ENCODE measurements at regions not wholly inside any gene's neighbourhood (a gene's known extent, or its start where the extent isn't known, plus 50 kb on each side); places are given as distances from the start of the nearest gene placed in this dataset.
"Not testable (repeated sequence)": the region's sequence is repeated elsewhere in the genome, so short reads cannot be mapped to it uniquely, and the experiment has no call there.

GRCh38 chr1:166422586-166422985, 255.8 kb upstream of the FAM78B start:
- H3K27me3 ChIP-seq (replicated peaks in 1 of 2; ENCODE audit: control insufficient read depth in 2 of 2, extremely low read depth in 1 of 2, insufficient read depth in 2 of 2, low read length in 1 of 2); H3K4me1 Mint-ChIP-seq; H3K9me3 ChIP-seq; POLR2A ChIA-PET; ATAC-seq (replicated peaks in 1 of 4); H3K4me3 Mint-ChIP-seq; H3K9me3 Mint-ChIP-seq; DNase-seq; H3K27ac Mint-ChIP-seq; H3K36me3 Mint-ChIP-seq; H3K36me3 ChIP-seq (ENCODE audit: control insufficient read depth in 2 of 2, extremely low read depth in 1 of 2, insufficient read depth in 1 of 2, low read length in 1 of 2); H3K27ac ChIP-seq (ENCODE audit: low read length); H3K4me3 ChIP-seq (ENCODE audit: control insufficient read depth in 1 of 2, extremely low read depth in 1 of 2, low read length in 1 of 2); H3K4me1 ChIP-seq (ENCODE audit: control insufficient read depth in 1 of 2, extremely low read depth in 1 of 2, insufficient read depth in 2 of 2, low read length in 2 of 2): not testable (repeated sequence)
- CTCF ChIA-PET, result interaction anchor here in 1 of 2 donors (0.7 kb wide), 1 partner anchor 1447 kb away, joined by 3 read pairs; no protein-coding TSS in a partner anchor
- WGBS (ENCODE audit: insufficient coverage), result 59% methylated on average over 3 of the region's 4 CpGs
- peaks cover 10 to 27% of the 10 kb centered on the region in 2 donors for H3K27me3 Mint-ChIP-seq

GRCh38 chr1:166432655-166433054, 265.9 kb upstream of the FAM78B start:
- H3K4me3 ChIP-seq (ENCODE audit: control insufficient read depth in 1 of 2, extremely low read depth in 1 of 2, low read length in 1 of 2), result no peak overlapping the region
- CTCF ChIA-PET, result no interaction called here

GRCh38 chr1:166433404-166434304, 266.9 kb upstream of the FAM78B start:
- H3K27ac Mint-ChIP-seq; H3K36me3 ChIP-seq (ENCODE audit: control insufficient read depth in 2 of 2, extremely low read depth in 1 of 2, insufficient read depth in 1 of 2, low read length in 1 of 2); H3K27me3 Mint-ChIP-seq; CTCF ChIA-PET; POLR2A ChIA-PET; H3K36me3 Mint-ChIP-seq; H3K4me1 Mint-ChIP-seq; H3K27ac ChIP-seq (ENCODE audit: low read length); H3K9me3 Mint-ChIP-seq; H3K4me3 ChIP-seq (ENCODE audit: control insufficient read depth in 1 of 2, extremely low read depth in 1 of 2, low read length in 1 of 2); H3K9me3 ChIP-seq; H3K4me3 Mint-ChIP-seq; ATAC-seq (replicated peaks in 1 of 4); H3K4me1 ChIP-seq (ENCODE audit: control insufficient read depth in 1 of 2, extremely low read depth in 1 of 2, insufficient read depth in 2 of 2, low read length in 2 of 2): not testable (repeated sequence)
- DNase-seq, result peak in 1 of 35 experiments; percentile 5
- peaks cover 0 to 12% of the 10 kb centered on the region in 2 experiments for H3K27me3 ChIP-seq (replicated peaks in 1 of 2; ENCODE audit: control insufficient read depth in 2 of 2, extremely low read depth in 1 of 2, insufficient read depth in 2 of 2, low read length in 1 of 2)
- 0% methylated on average over 2 of the region's 7 CpGs for WGBS (ENCODE audit: insufficient coverage)

More at GRCh38 chr1:166432655-166433054, 265.9 kb upstream of the FAM78B start:
- no peak overlapping the region for H3K4me3 Mint-ChIP-seq
- DNase-seq (no peak), ATAC-seq (replicated peaks in 1 of 4) (no peak)
- H3K27ac Mint-ChIP-seq, result no peak overlapping the region
- no peaks in the 10 kb centered on the region for H3K4me1 Mint-ChIP-seq
- Histone ChIP-seq H3K9me3 (no peaks in the 10 kb centered on the region), H3K4me1 (ENCODE audit: control insufficient read depth in 1 of 2, extremely low read depth in 1 of 2, insufficient read depth in 2 of 2, low read length in 2 of 2) (no peaks in the 10 kb centered on the region), H3K27me3 (replicated peaks in 1 of 2; ENCODE audit: control insufficient read depth in 2 of 2, extremely low read depth in 1 of 2, insufficient read depth in 2 of 2, low read length in 1 of 2) (peaks cover 0 to 12% of the 10 kb centered on the region in 2 experiments), H3K27ac (ENCODE audit: low read length) (no peak overlapping the region), H3K36me3 (ENCODE audit: control insufficient read depth in 2 of 2, extremely low read depth in 1 of 2, insufficient read depth in 1 of 2, low read length in 1 of 2) (no peaks in the 10 kb centered on the region)
- POLR2A ChIA-PET, result no interaction called here
- peaks cover 4 to 6% of the 10 kb centered on the region in 2 donors for H3K27me3 Mint-ChIP-seq
- no peaks in the 10 kb centered on the region for H3K9me3 Mint-ChIP-seq
- H3K36me3 Mint-ChIP-seq, result no peaks in the 10 kb centered on the region
- 0% methylated on average over 1 of the region's 2 CpGs for WGBS (ENCODE audit: insufficient coverage)

GRCh38 chr1:166457700-166458099, 290.9 kb upstream of the FAM78B start:
- Histone ChIP-seq H3K27me3 (replicated peaks in 1 of 2; ENCODE audit: control insufficient read depth in 2 of 2, extremely low read depth in 1 of 2, insufficient read depth in 2 of 2, low read length in 1 of 2) (no peaks in the 10 kb centered on the region), H3K9me3 (no peaks in the 10 kb centered on the region), H3K4me1 (ENCODE audit: control insufficient read depth in 1 of 2, extremely low read depth in 1 of 2, insufficient read depth in 2 of 2, low read length in 2 of 2) (no peaks in the 10 kb centered on the region), H3K4me3 (ENCODE audit: control insufficient read depth in 1 of 2, extremely low read depth in 1 of 2, low read length in 1 of 2) (no peak overlapping the region), H3K27ac (ENCODE audit: low read length) (no peak overlapping the region), H3K36me3 (ENCODE audit: control insufficient read depth in 2 of 2, extremely low read depth in 1 of 2, insufficient read depth in 1 of 2, low read length in 1 of 2) (no peaks in the 10 kb centered on the region)
- no peaks in the 10 kb centered on the region for H3K4me1 Mint-ChIP-seq
- 88% methylated on average over 1 of the region's 2 CpGs for WGBS (ENCODE audit: insufficient coverage)
- ChIA-PET CTCF (no interaction called here), POLR2A (no interaction called here)
- H3K27ac Mint-ChIP-seq, result no peak overlapping the region
- no peaks in the 10 kb centered on the region for H3K27me3 Mint-ChIP-seq
- H3K36me3 Mint-ChIP-seq, result no peaks in the 10 kb centered on the region
- no peak for ATAC-seq (replicated peaks in 1 of 4)
- no peaks in the 10 kb centered on the region for H3K9me3 Mint-ChIP-seq
- no peak for DNase-seq
- no peak overlapping the region for H3K4me3 Mint-ChIP-seq

GRCh38 chr1:166464333-166464732, 297.5 kb upstream of the FAM78B start:
- Mint-ChIP-seq H3K27ac (no peak overlapping the region), H3K4me3 (no peak overlapping the region)
- no CpG with 5 or more reads among the region's 1 CpG for WGBS (ENCODE audit: insufficient coverage)

GRCh38 chr1:166470014-166470413, 303.2 kb upstream of the FAM78B start:
- Mint-ChIP-seq H3K4me3 (no peak overlapping the region), H3K27ac (no peak overlapping the region), H3K9me3 (peaks cover 4 to 6% (median 6%) of the 10 kb centered on the region in 3 donors), H3K36me3 (no peaks in the 10 kb centered on the region), H3K4me1 (no peaks in the 10 kb centered on the region), H3K27me3 (peaks cover 28 to 39% of the 10 kb centered on the region in 2 donors)
- Histone ChIP-seq H3K4me3 (ENCODE audit: control insufficient read depth in 1 of 2, extremely low read depth in 1 of 2, low read length in 1 of 2) (no peak overlapping the region), H3K36me3 (ENCODE audit: control insufficient read depth in 2 of 2, extremely low read depth in 1 of 2, insufficient read depth in 1 of 2, low read length in 1 of 2) (no peaks in the 10 kb centered on the region), H3K9me3 (no peaks in the 10 kb centered on the region), H3K4me1 (ENCODE audit: control insufficient read depth in 1 of 2, extremely low read depth in 1 of 2, insufficient read depth in 2 of 2, low read length in 2 of 2) (no peaks in the 10 kb centered on the region), H3K27ac (ENCODE audit: low read length) (no peak overlapping the region), H3K27me3 (replicated peaks in 1 of 2; ENCODE audit: control insufficient read depth in 2 of 2, extremely low read depth in 1 of 2, insufficient read depth in 2 of 2, low read length in 1 of 2) (peaks cover 0 to 7% of the 10 kb centered on the region in 2 experiments)
- ChIA-PET POLR2A (no interaction called here), CTCF (interaction anchor here in 1 of 2 donors (0.7 kb wide), 1 partner anchor 11 kb away, joined by 3 read pairs; no protein-coding TSS in a partner anchor)
- 100% methylated on average over 1 of the region's 2 CpGs for WGBS (ENCODE audit: insufficient coverage)
- ATAC-seq (replicated peaks in 1 of 4), result no peak
- DNase-seq, result no peak

More at GRCh38 chr1:166464333-166464732, 297.5 kb upstream of the FAM78B start:
- Mint-ChIP-seq H3K27me3 (peaks cover 14 to 24% of the 10 kb centered on the region in 2 donors), H3K9me3 (peaks cover 11 to 13% (median 12%) of the 10 kb centered on the region in 3 donors), H3K4me1 (no peaks in the 10 kb centered on the region), H3K36me3 (no peaks in the 10 kb centered on the region)
- ChIA-PET POLR2A (no interaction called here), CTCF (no interaction called here)
- no peak overlapping the region for H3K27ac ChIP-seq (ENCODE audit: low read length)
- no peaks in the 10 kb centered on the region for H3K4me1 ChIP-seq (ENCODE audit: control insufficient read depth in 1 of 2, extremely low read depth in 1 of 2, insufficient read depth in 2 of 2, low read length in 2 of 2)
- ATAC-seq (replicated peaks in 1 of 4) (no peak), DNase-seq (no peak)
- H3K36me3 ChIP-seq (ENCODE audit: control insufficient read depth in 2 of 2, extremely low read depth in 1 of 2, insufficient read depth in 1 of 2, low read length in 1 of 2), result no peaks in the 10 kb centered on the region
- H3K27me3 ChIP-seq (replicated peaks in 1 of 2; ENCODE audit: control insufficient read depth in 2 of 2, extremely low read depth in 1 of 2, insufficient read depth in 2 of 2, low read length in 1 of 2), result no peaks in the 10 kb centered on the region
- no peak overlapping the region for H3K4me3 ChIP-seq (ENCODE audit: control insufficient read depth in 1 of 2, extremely low read depth in 1 of 2, low read length in 1 of 2)
- no peaks in the 10 kb centered on the region for H3K9me3 ChIP-seq
